SK-N-MC (cell line): ENCODE measurements at regions not wholly inside any gene's neighbourhood (a gene's known extent, or its start where the extent isn't known, plus 50 kb on each side); places are given as distances from the start of the nearest gene placed in this dataset.

Experiments used
- DNase-seq: peaks from one replicate; pipeline ENCODE4 v3.0.0-alpha.2; 2011; ENCODE audit warnings: low read depth, low spot score
- H3K27ac ChIP-seq: fragments of 200-600 bp; sonication (generic); 2 replicates; pipeline ENCODE4 v1.5.1; 2016; ENCODE audit warnings: mixed run types
- H3K36me3 ChIP-seq: fragments of 200-600 bp; sonication (generic); 2 replicates; pipeline ENCODE4 v1.6.1; 2017; ENCODE audit warnings: antibody characterized with exemption, low read length, mixed read lengths; ENCODE audit not compliant: insufficient read depth
- H3K4me3 ChIP-seq: fragments of 200-600 bp; sonication (generic); 2 replicates; pipeline ENCODE4 v1.5.1; 2016
- H3K9ac ChIP-seq: fragments of 200-600 bp; sonication (generic); 2 replicates; pipeline ENCODE4 v1.8.0; 2017; ENCODE audit warnings: mixed run types, mixed read lengths; ENCODE audit not compliant: insufficient read length
- H3K9me3 ChIP-seq: fragments of 200-600 bp; sonication (generic); 2 replicates; pipeline ENCODE4 v1.6.1; 2017; ENCODE audit warnings: low read depth, mild to moderate bottlenecking, antibody characterized with exemption, low read length, moderate library complexity, mixed read lengths
- EZH2 ChIP-seq: fragments of 200-600 bp; sonication (generic); IDR thresholded peaks from one replicate; pipeline ENCODE4 v1.6.1; 2017; ENCODE audit warnings: antibody characterized with exemption
- FOXP2 ChIP-seq: optimal IDR thresholded peaks from 2 replicates; pipeline ENCODE3; 2011; ENCODE audit warnings: mild to moderate bottlenecking, moderate library complexity; ENCODE audit not compliant: insufficient read depth; ENCODE audit errors: extremely low read length, control extremely low read depth
- POLR2AphosphoS5 ChIP-seq: IDR thresholded peaks from 2 replicates; pipeline ENCODE4 v1.6.1; 2012; ENCODE audit warnings: mild to moderate bottlenecking, low read depth, low read length, borderline replicate concordance

- no peaks in the 10 kb centered on the region for H3K36me3 ChIP-seq
- H3K4me3 ChIP-seq, result no peak overlapping the region
- no peak for DNase-seq
- no peak overlapping the region for H3K27ac ChIP-seq
- H3K9me3 ChIP-seq, result no peaks in the 10 kb centered on the region
- no peak for TF ChIP-seq FOXP2
- no peak for TF ChIP-seq EZH2
- TF ChIP-seq POLR2AphosphoS5, result no peak
- H3K9ac ChIP-seq, result no peak overlapping the region
Observed at GRCh38 chr9:14560194-14560593, 133.0 kb downstream of the ZDHHC21 start.

- Histone ChIP-seq H3K4me3 (peak overlapping the region; percentile 45; the same call in 1 of the 2 replicates), H3K9me3 (no peaks in the 10 kb centered on the region), H3K27ac (peak overlapping the region; percentile 88), H3K36me3 (no peaks in the 10 kb centered on the region), H3K9ac (peak overlapping the region; percentile 43)
- TF ChIP-seq EZH2 (no peak), POLR2AphosphoS5 (no peak), FOXP2 (no peak)
- DNase-seq, result peak; percentile 45
Observed at GRCh38 chr9:14554886-14555285, 138.3 kb downstream of the ZDHHC21 start.

DNA sequence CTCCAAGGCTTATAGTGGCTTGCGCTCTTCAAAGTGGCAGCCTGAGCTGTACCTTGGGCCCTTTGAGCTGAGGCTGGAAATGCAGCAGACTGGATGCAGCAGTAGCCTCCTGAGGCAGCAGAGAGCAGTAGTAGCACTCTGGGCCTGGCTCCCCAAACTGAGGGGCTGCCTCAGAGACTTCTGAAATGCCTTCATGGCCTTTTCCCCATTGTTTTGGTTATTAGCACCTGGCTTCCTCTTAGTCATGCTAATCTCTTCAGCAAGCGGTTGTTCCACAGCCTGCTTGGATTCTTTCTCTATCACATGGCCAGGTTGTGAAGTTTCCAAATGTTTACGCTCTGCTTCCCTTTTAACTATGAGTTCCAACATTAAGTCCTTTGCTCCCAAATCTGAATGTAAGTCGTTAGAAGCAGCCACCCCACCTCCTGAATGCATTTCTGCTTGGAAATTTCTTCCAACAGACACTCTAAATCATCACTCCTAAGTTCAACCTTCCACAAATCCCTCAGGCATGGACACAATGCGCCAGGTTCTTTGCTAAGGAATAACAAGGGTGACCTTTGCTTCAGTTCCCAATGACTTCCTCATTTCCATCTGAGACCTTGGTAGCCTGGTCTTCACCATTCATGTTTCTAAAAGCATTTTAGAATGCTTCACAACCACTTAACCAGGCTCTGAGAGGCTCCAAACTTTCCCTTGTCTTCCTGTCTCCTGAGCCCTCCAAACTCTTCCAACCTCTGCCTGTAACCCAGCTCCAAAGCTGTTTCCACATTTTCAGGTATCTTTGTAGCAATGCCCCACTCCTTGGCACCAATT is 145.8 kb downstream of the ZDHHC21 start:
- TF ChIP-seq POLR2AphosphoS5, result no peak
- no peak for TF ChIP-seq FOXP2
- TF ChIP-seq EZH2, result no peak
- no peak overlapping the region for H3K9ac ChIP-seq
- DNase-seq, result no peak
- no peaks in the 10 kb centered on the region for H3K36me3 ChIP-seq
- no peak overlapping the region for H3K4me3 ChIP-seq
- H3K9me3 ChIP-seq, result no peaks in the 10 kb centered on the region
- H3K27ac ChIP-seq, result no peak overlapping the region

DNA sequence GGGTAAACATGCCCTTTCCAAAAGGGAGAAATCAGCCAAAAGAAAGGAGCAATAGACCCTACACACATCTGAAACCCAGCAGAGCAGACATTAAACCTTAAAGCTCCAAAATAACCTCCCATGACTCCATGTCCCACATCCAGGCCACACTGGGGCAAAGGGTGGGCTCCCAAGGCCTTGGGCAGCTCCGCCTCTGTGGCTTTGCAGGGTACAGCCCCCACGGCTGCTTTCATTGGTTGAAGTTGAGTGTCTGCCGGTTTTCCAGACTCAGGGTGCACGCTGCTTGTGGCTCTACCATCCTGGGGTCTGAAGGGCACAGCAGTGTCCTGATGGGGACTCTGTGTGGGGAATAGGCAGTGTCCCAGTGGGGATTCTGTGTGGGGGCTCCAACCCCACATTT is 146.5 kb downstream of the ZDHHC21 start:
- H3K4me3 ChIP-seq, result no peak overlapping the region
- H3K36me3 ChIP-seq, result no peaks in the 10 kb centered on the region
- no peak overlapping the region for H3K9ac ChIP-seq
- no peak for TF ChIP-seq FOXP2
- no peak for TF ChIP-seq POLR2AphosphoS5
- no peak for TF ChIP-seq EZH2
- H3K27ac ChIP-seq, result no peak overlapping the region
- H3K9me3 ChIP-seq, result no peaks in the 10 kb centered on the region
- no peak for DNase-seq

- Histone ChIP-seq H3K27ac (no peak overlapping the region), H3K4me3 (no peak overlapping the region), H3K9ac (no peak overlapping the region), H3K36me3 (no peaks in the 10 kb centered on the region), H3K9me3 (no peaks in the 10 kb centered on the region)
- DNase-seq, result no peak
- no peak for TF ChIP-seq POLR2AphosphoS5
- TF ChIP-seq EZH2, result no peak
Observed at GRCh38 chr9:14542071-14542470, 151.2 kb downstream of the ZDHHC21 start.

DNA sequence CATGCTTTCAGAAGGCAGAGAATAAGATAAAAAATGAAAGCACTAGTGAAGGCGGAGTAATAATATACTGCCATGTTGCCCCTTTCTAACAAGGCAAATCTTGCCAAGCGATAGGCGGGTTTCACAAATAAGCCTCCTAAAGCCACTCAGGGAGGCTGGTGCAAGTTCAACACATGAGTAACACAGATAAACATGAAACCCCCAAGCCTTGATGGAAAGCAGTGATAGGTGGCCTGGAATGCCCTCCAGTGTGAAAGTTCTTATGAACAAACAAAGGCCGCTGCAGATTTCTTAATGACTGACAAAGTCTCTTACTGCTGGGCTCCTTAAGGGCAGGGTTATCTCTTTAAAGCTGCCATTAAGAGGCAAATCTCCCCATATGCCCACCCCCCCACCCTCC is 154.7 kb downstream of the ZDHHC21 start:
- H3K4me3 ChIP-seq, result no peak overlapping the region
- no peak for DNase-seq
- no peaks in the 10 kb centered on the region for H3K9me3 ChIP-seq
- no peak for TF ChIP-seq POLR2AphosphoS5
- TF ChIP-seq EZH2, result no peak
- no peak for TF ChIP-seq FOXP2
- no peak overlapping the region for H3K27ac ChIP-seq
- H3K9ac ChIP-seq, result no peak overlapping the region
- H3K36me3 ChIP-seq, result no peaks in the 10 kb centered on the region

GRCh38 chr9:14535161-14535955 is 157.9 kb downstream of the ZDHHC21 start:
- DNase-seq, result no peak
- no peak overlapping the region for H3K4me3 ChIP-seq
- TF ChIP-seq FOXP2 (no peak), EZH2 (no peak), POLR2AphosphoS5 (no peak)
- H3K9ac ChIP-seq, result no peak overlapping the region
- H3K27ac ChIP-seq, result no peak overlapping the region
- no peaks in the 10 kb centered on the region for H3K9me3 ChIP-seq
- H3K36me3 ChIP-seq, result no peaks in the 10 kb centered on the region

GRCh38 chr9:14533867-14534640 is 159.2 kb downstream of the ZDHHC21 start:
- no peak for DNase-seq
- Histone ChIP-seq H3K9me3 (no peaks in the 10 kb centered on the region), H3K27ac (no peak overlapping the region), H3K9ac (no peak overlapping the region), H3K4me3 (no peak overlapping the region), H3K36me3 (no peaks in the 10 kb centered on the region)
- TF ChIP-seq FOXP2, result no peak
- TF ChIP-seq EZH2, result no peak
- TF ChIP-seq POLR2AphosphoS5, result no peak
